ENCODE measurements at regions not wholly inside any gene's neighbourhood (a gene's known extent, or its start where the extent isn't known, plus 50 kb on each side); places are given as distances from the start of the nearest gene placed in this dataset.
"Not testable (repeated sequence)": the region's sequence is repeated elsewhere in the genome, so short reads cannot be mapped to it uniquely, and the experiment has no call there.

- ATAC-seq: peak in 1 of 2 donors; percentile 78
- DNase-seq; intact Hi-C loops (cut with DNase I): not testable (repeated sequence)
Observed at GRCh38 chr1:148679050-148679786, 69.4 kb upstream of the NUDT4B start.

GRCh38 chr1:148679787-148680326 lies 68.7 kb upstream of the NUDT4B start:
- peak; percentile 70 to 89 for ATAC-seq
- intact Hi-C loops (cut with DNase I); DNase-seq: not testable (repeated sequence)

GRCh38 chr1:148686735-148687134 lies 61.8 kb upstream of the NUDT4B start:
- ATAC-seq; intact Hi-C loops (cut with DNase I); DNase-seq: not testable (repeated sequence)

- DNase-seq; ATAC-seq; intact Hi-C loops (cut with DNase I): not testable (repeated sequence)
Observed at GRCh38 chr1:148687376-148687775, 61.2 kb upstream of the NUDT4B start.

Data from left cardiac atrium (tissue), 4 donors.